Keratinocyte (primary cell): ENCODE measurements at regions not wholly inside any gene's neighbourhood (a gene's known extent, or its start where the extent isn't known, plus 50 kb on each side); places are given as distances from the start of the nearest gene placed in this dataset.

Experiments
- CTCF ChIP-seq, 3 experiments: IDR thresholded peaks in 1 of 3; conservative IDR thresholded peaks in 1 of 3; optimal IDR thresholded peaks in 1 of 3; 2 replicates in 2 of 3; 3 replicates in 1 of 3; pipeline versions ENCODE3 to v1.5.1; 2011; ENCODE audit warnings: low read length in 3 of 3, mild to moderate bottlenecking in 3 of 3, moderate library complexity in 2 of 3, control low read depth in 1 of 3, inconsistent platforms in 1 of 3; ENCODE audit not compliant: insufficient read depth in 2 of 3; ENCODE audit errors: extremely low read depth in 1 of 3
- EZH2 ChIP-seq: IDR thresholded peaks from one replicate; pipeline ENCODE4 v1.6.1; 2012; ENCODE audit warnings: inconsistent platforms, mild to moderate bottlenecking, low read length, moderate library complexity

DNA sequence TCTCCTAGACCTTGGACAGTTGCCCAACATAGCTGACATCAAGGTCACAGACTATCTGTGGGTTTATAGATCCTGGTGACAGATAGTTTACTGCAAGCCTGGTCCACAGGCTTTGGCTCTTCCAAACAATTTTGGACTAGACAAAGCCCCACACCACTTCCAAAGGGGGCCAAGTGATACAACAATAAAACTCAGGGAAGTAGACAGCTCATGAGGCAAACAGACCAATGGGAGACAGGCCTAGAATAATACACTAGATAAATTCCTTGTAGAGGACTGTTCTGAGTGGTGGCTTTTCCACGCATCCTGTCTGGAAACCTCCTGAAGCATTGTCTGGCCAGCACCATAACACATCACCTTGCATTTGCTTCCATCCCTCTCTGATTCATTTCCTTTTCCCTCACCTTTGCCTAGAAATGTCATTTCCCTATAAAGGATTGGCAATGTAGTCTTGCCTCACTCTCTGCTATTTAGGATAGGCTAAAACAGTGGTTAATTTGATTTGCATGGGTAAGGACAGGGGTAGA is 284.2 kb downstream of the POU4F1 start:
- TF ChIP-seq CTCF (optimal IDR thresholded peaks at IDR 0.05 in 1 of 3, IDR thresholded peaks at IDR 0.05 in 1 of 3, conservative IDR thresholded peaks at IDR 0.05 in 1 of 3; ENCODE audit: extremely low read depth in 1 of 3, insufficient read depth in 2 of 3, low read length in 3 of 3) (no peak), EZH2 (no peak)
